ENCODE measurements at regions not wholly inside any gene's neighbourhood (a gene's known extent, or its start where the extent isn't known, plus 50 kb on each side); places are given as distances from the start of the nearest gene placed in this dataset.

GRCh38 chr6:84979541-84979940 is 215.1 kb upstream of the TBX18 start:
- intact Hi-C loops (cut with micrococcal nuclease; ENCODE audit: unreplicated experiment) = no loop called here
- POLR2A ChIA-PET = no interaction called here

GRCh38 chr6:84977363-84977705 is 212.9 kb upstream of the TBX18 start:
- ChIA-PET POLR2A (no interaction called here), CTCF (no interaction called here)

More at GRCh38 chr6:84979541-84979940, 215.1 kb upstream of the TBX18 start:
- Mint-ChIP-seq H3K4me1 (ENCODE audit: low read depth, unreplicated experiment) (no peaks in the 10 kb centered on the region), H3K9me3 (ENCODE audit: unreplicated experiment) (no peaks in the 10 kb centered on the region), H3K36me3 (ENCODE audit: insufficient read depth, unreplicated experiment) (no peaks in the 10 kb centered on the region), H3K27me3 (ENCODE audit: insufficient read depth, unreplicated experiment) (peaks cover 22% of the 10 kb centered on the region), H3K27ac (ENCODE audit: unreplicated experiment) (no peak overlapping the region), H3K4me3 (ENCODE audit: unreplicated experiment) (no peak overlapping the region)
- no peaks in the 10 kb centered on the region for H3K27me3 ChIP-seq (replicated peaks; ENCODE audit: control insufficient read depth, insufficient read depth, low read length)
- no TSS peak for BruUV-seq (replicated peaks)
- DNase-seq = no peak
- H3K9me3 ChIP-seq = no peaks in the 10 kb centered on the region
- no peak for TF ChIP-seq CTCF (IDR thresholded peaks at IDR 0.05; ENCODE audit: insufficient read depth in 1 of 2, low read depth in 1 of 2, low read length in 1 of 2, severe bottlenecking in 1 of 2, unreplicated experiment in 1 of 2)
- H3K4me1 ChIP-seq = no peaks in the 10 kb centered on the region
- H3K4me3 ChIP-seq (ENCODE audit: low read depth, low read length) = no peak overlapping the region
- CTCF ChIA-PET = no interaction called here
- no peaks in the 10 kb centered on the region for H3K36me3 ChIP-seq (ENCODE audit: control insufficient read depth, insufficient read depth, low read length)

GRCh38 chr6:84976526-84977362 is 212.3 kb upstream of the TBX18 start:
- peaks cover 7% of the 10 kb centered on the region for H3K27me3 Mint-ChIP-seq (ENCODE audit: insufficient read depth, unreplicated experiment)
- DNase-seq = no peak
- Histone ChIP-seq H3K4me3 (ENCODE audit: low read depth, low read length) (no peak overlapping the region), H3K9me3 (no peaks in the 10 kb centered on the region), H3K4me1 (no peaks in the 10 kb centered on the region), H3K27me3 (replicated peaks; ENCODE audit: control insufficient read depth, insufficient read depth, low read length) (no peaks in the 10 kb centered on the region; the same call in 1 of the 2 replicates), H3K36me3 (ENCODE audit: control insufficient read depth, insufficient read depth, low read length) (no peaks in the 10 kb centered on the region)
- intact Hi-C loops (cut with micrococcal nuclease; ENCODE audit: unreplicated experiment) = no loop called here
- no peak overlapping the region for H3K27ac Mint-ChIP-seq (ENCODE audit: unreplicated experiment)
- H3K4me1 Mint-ChIP-seq (ENCODE audit: low read depth, unreplicated experiment) = no peaks in the 10 kb centered on the region
- ChIA-PET POLR2A (no interaction called here), CTCF (no interaction called here)
- no peaks in the 10 kb centered on the region for H3K9me3 Mint-ChIP-seq (ENCODE audit: unreplicated experiment)
- BruUV-seq (replicated peaks) = no TSS peak
- TF ChIP-seq CTCF (IDR thresholded peaks at IDR 0.05; ENCODE audit: insufficient read depth in 1 of 2, low read depth in 1 of 2, low read length in 1 of 2, severe bottlenecking in 1 of 2, unreplicated experiment in 1 of 2) = no peak
- no peaks in the 10 kb centered on the region for H3K36me3 Mint-ChIP-seq (ENCODE audit: insufficient read depth, unreplicated experiment)
- H3K4me3 Mint-ChIP-seq (ENCODE audit: unreplicated experiment) = no peak overlapping the region

More at GRCh38 chr6:84977363-84977705, 212.9 kb upstream of the TBX18 start:
- TF ChIP-seq CTCF (IDR thresholded peaks at IDR 0.05; ENCODE audit: insufficient read depth in 1 of 2, low read depth in 1 of 2, low read length in 1 of 2, severe bottlenecking in 1 of 2, unreplicated experiment in 1 of 2) = no peak
- H3K4me1 Mint-ChIP-seq (ENCODE audit: low read depth, unreplicated experiment) = no peaks in the 10 kb centered on the region
- H3K27ac Mint-ChIP-seq (ENCODE audit: unreplicated experiment) = no peak overlapping the region
- no TSS peak for BruUV-seq (replicated peaks)
- no peaks in the 10 kb centered on the region for H3K36me3 ChIP-seq (ENCODE audit: control insufficient read depth, insufficient read depth, low read length)
- no peaks in the 10 kb centered on the region for H3K36me3 Mint-ChIP-seq (ENCODE audit: insufficient read depth, unreplicated experiment)
- no peaks in the 10 kb centered on the region for H3K9me3 ChIP-seq
- H3K27me3 ChIP-seq (replicated peaks; ENCODE audit: control insufficient read depth, insufficient read depth, low read length) = no peaks in the 10 kb centered on the region; the same call in 1 of the 2 replicates
- intact Hi-C loops (cut with micrococcal nuclease; ENCODE audit: unreplicated experiment) = no loop called here
- no peak for DNase-seq
- H3K9me3 Mint-ChIP-seq (ENCODE audit: unreplicated experiment) = no peaks in the 10 kb centered on the region
- H3K4me3 Mint-ChIP-seq (ENCODE audit: unreplicated experiment) = no peak overlapping the region
- peaks cover 12% of the 10 kb centered on the region for H3K27me3 Mint-ChIP-seq (ENCODE audit: insufficient read depth, unreplicated experiment)
- H3K4me1 ChIP-seq = no peaks in the 10 kb centered on the region
- H3K4me3 ChIP-seq (ENCODE audit: low read depth, low read length) = no peak overlapping the region
